Neutrophil (primary cell): ENCODE measurements at regions not wholly inside any gene's neighbourhood (a gene's known extent, or its start where the extent isn't known, plus 50 kb on each side); places are given as distances from the start of the nearest gene placed in this dataset.

Source experiments
- H3K27ac ChIP-seq: fragments of 200-600 bp; sonication (generic); 2 replicates; pipeline ENCODE4 v1.5.1; 2016; ENCODE audit warnings: mild to moderate bottlenecking, moderate library complexity
- H3K27me3 ChIP-seq: fragments of 200-600 bp; sonication (generic); 2 replicates; pipeline ENCODE4 v1.6.0; 2016; ENCODE audit warnings: mild to moderate bottlenecking
- H3K36me3 ChIP-seq: fragments of 200-600 bp; sonication (generic); 2 replicates; pipeline ENCODE4 v1.5.1; 2017
- H3K4me1 ChIP-seq, 2 experiments: fragments of 200-600 bp in 1 of 2; sonication (generic) in 1 of 2; 1 replicate in 1 of 2; 2 replicates in 1 of 2; pipeline versions ENCODE4 v1.5.1 to v1.6.1; 2013 to 2016; ENCODE audit warnings: low read depth in 1 of 2, low read length in 1 of 2, mild to moderate bottlenecking in 1 of 2, moderate library complexity in 1 of 2; ENCODE audit not compliant: control insufficient read depth in 1 of 2, insufficient read depth in 1 of 2
- H3K4me3 ChIP-seq, 2 experiments: fragments of 200-600 bp in 1 of 2; sonication (generic) in 1 of 2; 1 replicate in 1 of 2; 2 replicates in 1 of 2; pipeline ENCODE4 v1.5.1; 2013 to 2016; ENCODE audit warnings: low read depth in 1 of 2, low read length in 1 of 2, mild to moderate bottlenecking in 1 of 2, moderate library complexity in 1 of 2
- H3K9me3 ChIP-seq: fragments of 200-600 bp; sonication (generic); 2 replicates; pipeline ENCODE4 v1.5.1; 2016
- CTCF ChIP-seq: fragments of 200-600 bp; sonication (generic); IDR thresholded peaks from 2 replicates; pipeline ENCODE4 v1.5.1; 2016; ENCODE audit warnings: antibody characterized with exemption

DNA sequence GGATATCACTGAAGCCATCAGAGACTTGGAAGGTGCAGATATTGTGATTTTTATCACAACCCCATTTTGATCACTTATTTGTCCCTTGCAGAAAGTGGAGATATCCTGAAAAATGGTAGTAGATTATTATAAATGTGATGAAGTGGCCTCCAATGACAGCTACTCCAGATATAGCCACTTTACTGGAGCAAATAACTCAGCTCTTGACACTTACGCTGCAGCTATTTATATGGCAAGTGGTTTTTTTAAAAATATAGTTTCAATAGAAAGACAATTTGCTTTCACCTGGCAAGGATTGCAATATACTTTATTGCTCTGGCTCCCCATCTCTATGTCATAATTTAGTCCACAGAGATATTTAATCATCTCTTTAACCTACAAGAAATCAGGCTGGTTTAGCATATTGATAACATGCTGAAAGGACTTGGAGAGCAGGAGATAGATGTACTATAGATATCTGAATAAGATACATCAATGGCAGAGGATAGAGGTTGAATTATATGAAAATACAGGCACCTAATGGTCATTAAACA lies 182.8 kb upstream of the SKOR2 start:
- H3K36me3 ChIP-seq = no peaks in the 10 kb centered on the region

GRCh38 chr18:47427923-47428637 lies 176.6 kb upstream of the SKOR2 start:
- no peak overlapping the region for H3K27ac ChIP-seq
- no peaks in the 10 kb centered on the region for H3K36me3 ChIP-seq
- TF ChIP-seq CTCF = no peak
- H3K9me3 ChIP-seq = no peaks in the 10 kb centered on the region
- no peak overlapping the region for H3K4me3 ChIP-seq
- H3K4me1 ChIP-seq = no peaks in the 10 kb centered on the region
- H3K27me3 ChIP-seq = no peaks in the 10 kb centered on the region

More for the DNA sequence above, 182.8 kb upstream of the SKOR2 start:
- no peaks in the 10 kb centered on the region for H3K27me3 ChIP-seq
- no peak for TF ChIP-seq CTCF
- H3K4me1 ChIP-seq = no peaks in the 10 kb centered on the region
- H3K9me3 ChIP-seq = no peaks in the 10 kb centered on the region
- no peak overlapping the region for H3K27ac ChIP-seq
- H3K4me3 ChIP-seq = no peak overlapping the region

DNA sequence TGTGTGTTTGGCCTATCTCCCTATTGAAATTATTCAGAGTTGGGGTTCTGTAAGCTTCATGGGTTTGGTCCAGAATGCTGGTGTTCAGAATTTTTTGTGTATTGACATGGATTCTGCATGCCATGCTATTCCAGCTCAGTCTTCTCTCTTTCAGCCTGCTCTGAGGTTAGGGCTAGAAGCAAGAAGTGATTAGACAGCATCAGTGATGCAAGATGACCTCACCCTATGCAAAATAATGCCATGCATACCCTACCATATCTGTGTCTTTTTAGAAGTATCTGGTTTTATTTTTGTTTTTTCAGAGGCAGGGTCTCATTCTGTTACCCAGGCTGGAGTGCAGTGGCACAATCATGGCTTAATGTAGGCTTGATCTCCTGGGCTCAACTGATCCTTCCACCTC lies 175.6 kb upstream of the SKOR2 start:
- H3K9me3 ChIP-seq = no peaks in the 10 kb centered on the region
- no peaks in the 10 kb centered on the region for H3K4me1 ChIP-seq
- H3K27me3 ChIP-seq = no peaks in the 10 kb centered on the region
- H3K4me3 ChIP-seq = no peak overlapping the region
- no peaks in the 10 kb centered on the region for H3K36me3 ChIP-seq
- no peak for TF ChIP-seq CTCF
- no peak overlapping the region for H3K27ac ChIP-seq

DNA sequence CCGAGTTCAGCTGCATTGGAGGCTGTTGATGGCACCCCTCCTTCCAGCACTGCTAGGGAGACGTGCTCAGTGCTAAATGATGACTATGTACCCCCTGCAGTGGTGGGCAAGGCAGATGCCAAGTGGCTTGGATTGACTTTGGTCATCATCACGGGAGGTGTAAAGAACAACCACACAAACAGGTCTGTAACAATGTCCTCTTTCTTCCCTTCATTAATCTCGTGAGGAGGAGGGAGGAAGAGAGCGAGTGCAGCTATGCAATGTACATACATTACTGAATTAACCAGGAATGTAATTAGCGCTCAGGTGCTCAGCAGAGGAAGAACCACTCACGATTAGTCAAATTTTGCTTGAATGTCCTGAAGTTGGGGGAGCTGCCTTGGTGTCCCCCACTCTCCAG lies 173.9 kb upstream of the SKOR2 start:
- Histone ChIP-seq H3K36me3 (no peaks in the 10 kb centered on the region), H3K4me3 (no peak overlapping the region), H3K4me1 (no peaks in the 10 kb centered on the region), H3K27me3 (no peaks in the 10 kb centered on the region), H3K9me3 (no peaks in the 10 kb centered on the region), H3K27ac (no peak overlapping the region)
- TF ChIP-seq CTCF = no peak

DNA sequence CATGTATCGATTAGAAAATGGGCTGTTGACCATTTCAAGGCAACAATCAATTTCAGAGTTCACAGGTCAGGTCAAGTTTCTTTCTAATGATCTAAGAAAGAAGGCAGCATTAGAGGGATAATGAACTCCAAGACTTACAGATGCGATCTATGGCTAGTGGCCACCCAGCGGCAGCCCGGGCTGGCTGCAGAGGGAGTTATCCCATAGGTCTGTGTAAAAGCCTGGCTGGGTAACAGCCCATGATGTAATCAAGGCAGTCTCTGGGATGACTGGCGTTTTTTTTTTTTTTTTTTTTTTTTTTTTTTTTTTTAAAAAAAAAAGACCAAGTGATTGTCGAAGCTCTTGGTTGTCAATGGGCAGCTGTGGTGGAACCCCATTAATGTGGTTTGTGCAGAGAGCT lies 171.1 kb upstream of the SKOR2 start:
- H3K36me3 ChIP-seq = no peaks in the 10 kb centered on the region
- no peaks in the 10 kb centered on the region for H3K4me1 ChIP-seq
- H3K9me3 ChIP-seq = no peaks in the 10 kb centered on the region
- no peaks in the 10 kb centered on the region for H3K27me3 ChIP-seq
- no peak overlapping the region for H3K4me3 ChIP-seq
- H3K27ac ChIP-seq = no peak overlapping the region
- TF ChIP-seq CTCF = no peak
